Mucosa of stomach (tissue), 1 donor: ENCODE measurements at regions not wholly inside any gene's neighbourhood (a gene's known extent, or its start where the extent isn't known, plus 50 kb on each side); places are given as distances from the start of the nearest gene placed in this dataset.
"Not testable (repeated sequence)": the region's sequence is repeated elsewhere in the genome, so short reads cannot be mapped to it uniquely, and the experiment has no call there.

ENCODE experiments used
- H3K27me3 ChIP-seq: one replicate; pipeline ENCODE4 v1.7.0; 2013; ENCODE audit warnings: mild to moderate bottlenecking, low read length; ENCODE audit not compliant: control insufficient read depth, insufficient read depth
- H3K36me3 ChIP-seq: one replicate; pipeline ENCODE4 v1.7.0; 2013; ENCODE audit warnings: low read length; ENCODE audit not compliant: control insufficient read depth, insufficient read depth
- H3K4me1 ChIP-seq: one replicate; pipeline ENCODE4 v1.7.0; 2013; ENCODE audit warnings: mild to moderate bottlenecking, low read length; ENCODE audit not compliant: control insufficient read depth, insufficient read depth
- H3K4me3 ChIP-seq: one replicate; pipeline ENCODE4 v1.7.0; 2013; ENCODE audit warnings: low read length
- H3K9ac ChIP-seq: one replicate; pipeline ENCODE4 v1.7.0; 2013; ENCODE audit warnings: mild to moderate bottlenecking, low read length, moderate library complexity
- H3K9me3 ChIP-seq: one replicate; pipeline ENCODE4 v1.7.0; 2013; ENCODE audit warnings: mild to moderate bottlenecking, low read length, moderate library complexity; ENCODE audit not compliant: control insufficient read depth
- donor health status: Pancreatic carcinoma.

- H3K4me3 ChIP-seq = no peak overlapping the region
- no peaks in the 10 kb centered on the region for H3K9me3 ChIP-seq
- H3K9ac ChIP-seq = no peak overlapping the region
- no peaks in the 10 kb centered on the region for H3K36me3 ChIP-seq
- H3K4me1 ChIP-seq = peaks cover 6% of the 10 kb centered on the region
- H3K27me3 ChIP-seq = no peaks in the 10 kb centered on the region
Measured at GRCh38 chr20:19909725-19910124, 107.4 kb upstream of the NAA20 start.

DNA sequence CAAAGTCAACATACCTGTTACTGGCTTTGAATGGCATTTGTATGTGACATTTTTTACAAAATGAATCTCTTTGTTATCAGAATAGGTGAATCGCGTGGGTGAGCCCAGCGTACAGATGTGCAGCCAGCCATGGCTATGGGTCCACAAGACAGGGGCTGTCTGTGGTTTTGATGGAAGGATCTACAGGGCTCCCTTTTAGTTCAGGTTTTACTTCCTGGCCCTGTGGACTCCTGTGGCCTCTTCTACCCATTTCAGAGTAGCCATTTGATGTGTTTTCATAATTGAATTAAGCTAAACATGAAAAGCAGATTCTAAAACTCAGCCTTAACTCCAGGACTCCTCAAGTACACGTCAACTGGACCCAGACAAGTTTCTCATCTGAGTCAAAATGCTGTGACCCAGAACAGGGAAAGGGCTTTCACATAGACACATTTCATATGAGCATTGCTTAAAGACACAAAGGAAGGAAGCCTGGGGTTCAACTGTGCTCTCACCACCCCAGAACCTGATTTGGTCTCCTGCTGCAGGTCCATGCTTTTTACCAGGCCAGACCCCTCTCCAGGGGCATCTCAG lies 105.3 kb upstream of the NAA20 start:
- Histone ChIP-seq H3K9ac (no peak overlapping the region), H3K4me3 (no peak overlapping the region), H3K9me3 (no peaks in the 10 kb centered on the region), H3K4me1 (peaks cover 9% of the 10 kb centered on the region), H3K36me3 (no peaks in the 10 kb centered on the region), H3K27me3 (no peaks in the 10 kb centered on the region)

GRCh38 chr20:19913349-19913748 lies 103.8 kb upstream of the NAA20 start:
- H3K27me3 ChIP-seq = no peaks in the 10 kb centered on the region
- no peak overlapping the region for H3K4me3 ChIP-seq
- no peaks in the 10 kb centered on the region for H3K36me3 ChIP-seq
- no peaks in the 10 kb centered on the region for H3K9me3 ChIP-seq
- H3K4me1 ChIP-seq = peaks cover 14% of the 10 kb centered on the region
- no peak overlapping the region for H3K9ac ChIP-seq

GRCh38 chr20:19913927-19914614 lies 103.1 kb upstream of the NAA20 start:
- no peaks in the 10 kb centered on the region for H3K36me3 ChIP-seq
- H3K4me1 ChIP-seq = peaks cover 21% of the 10 kb centered on the region
- H3K27me3 ChIP-seq = no peaks in the 10 kb centered on the region
- H3K4me3 ChIP-seq = no peak overlapping the region
- no peak overlapping the region for H3K9ac ChIP-seq
- no peaks in the 10 kb centered on the region for H3K9me3 ChIP-seq

GRCh38 chr20:19915111-19915798 lies 101.9 kb upstream of the NAA20 start:
- Histone ChIP-seq H3K27me3 (no peaks in the 10 kb centered on the region), H3K4me3 (no peak overlapping the region), H3K36me3 (no peaks in the 10 kb centered on the region), H3K9ac (no peak overlapping the region), H3K4me1 (peaks cover 21% of the 10 kb centered on the region), H3K9me3 (no peaks in the 10 kb centered on the region)

- Histone ChIP-seq H3K9me3 (no peaks in the 10 kb centered on the region), H3K4me3 (no peak overlapping the region), H3K9ac (no peak overlapping the region), H3K27me3 (no peaks in the 10 kb centered on the region), H3K36me3 (no peaks in the 10 kb centered on the region), H3K4me1 (peaks cover 21% of the 10 kb centered on the region)
Measured at GRCh38 chr20:19916531-19917485, 100.4 kb upstream of the NAA20 start.

- no peak overlapping the region for H3K4me3 ChIP-seq
- no peaks in the 10 kb centered on the region for H3K9me3 ChIP-seq
- no peaks in the 10 kb centered on the region for H3K36me3 ChIP-seq
- no peaks in the 10 kb centered on the region for H3K27me3 ChIP-seq
- H3K9ac ChIP-seq = no peak overlapping the region
- H3K4me1 ChIP-seq = peaks cover 21% of the 10 kb centered on the region
Measured at GRCh38 chr20:19918965-19919329, 98.2 kb upstream of the NAA20 start.

DNA sequence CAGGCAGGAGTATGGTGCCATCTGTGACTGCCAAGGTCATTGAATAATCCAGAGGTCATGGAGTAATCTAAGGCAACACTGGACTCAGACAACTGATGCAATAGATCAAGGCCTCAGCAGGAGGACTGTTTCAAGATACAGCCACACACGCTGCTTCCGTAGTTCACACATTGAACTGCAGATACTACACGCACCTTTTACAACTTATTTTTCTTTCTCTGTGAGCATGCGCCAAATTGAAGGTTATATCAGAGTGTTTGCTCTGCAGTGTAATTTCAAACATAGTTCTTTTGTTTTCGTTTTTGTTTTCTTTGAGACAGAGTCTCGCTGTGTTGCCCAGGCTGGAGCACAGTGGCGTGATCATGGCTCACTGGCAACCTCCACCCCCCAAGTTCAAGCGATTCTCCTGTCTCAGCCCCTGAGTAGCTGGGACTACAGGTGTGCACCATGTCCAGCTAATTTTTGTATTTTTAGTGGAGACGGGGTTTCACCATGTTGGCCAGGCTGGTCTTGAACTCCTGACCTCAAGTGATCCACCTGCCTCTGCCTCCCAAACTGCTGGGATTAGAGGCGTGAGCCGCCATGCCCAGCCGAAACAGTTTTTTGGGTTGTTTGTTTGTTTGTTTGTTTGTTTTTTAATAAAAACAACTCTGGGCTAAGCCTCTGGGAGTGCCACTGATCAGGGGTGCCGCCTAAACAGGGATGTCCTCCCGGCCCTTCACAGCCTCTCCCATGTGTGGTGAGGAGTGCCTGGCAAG lies 96.6 kb upstream of the NAA20 start:
- Histone ChIP-seq H3K9ac (no peak overlapping the region), H3K9me3 (no peaks in the 10 kb centered on the region), H3K36me3 (no peaks in the 10 kb centered on the region), H3K4me3 (no peak overlapping the region), H3K27me3 (no peaks in the 10 kb centered on the region), H3K4me1 (peaks cover 12% of the 10 kb centered on the region)

DNA sequence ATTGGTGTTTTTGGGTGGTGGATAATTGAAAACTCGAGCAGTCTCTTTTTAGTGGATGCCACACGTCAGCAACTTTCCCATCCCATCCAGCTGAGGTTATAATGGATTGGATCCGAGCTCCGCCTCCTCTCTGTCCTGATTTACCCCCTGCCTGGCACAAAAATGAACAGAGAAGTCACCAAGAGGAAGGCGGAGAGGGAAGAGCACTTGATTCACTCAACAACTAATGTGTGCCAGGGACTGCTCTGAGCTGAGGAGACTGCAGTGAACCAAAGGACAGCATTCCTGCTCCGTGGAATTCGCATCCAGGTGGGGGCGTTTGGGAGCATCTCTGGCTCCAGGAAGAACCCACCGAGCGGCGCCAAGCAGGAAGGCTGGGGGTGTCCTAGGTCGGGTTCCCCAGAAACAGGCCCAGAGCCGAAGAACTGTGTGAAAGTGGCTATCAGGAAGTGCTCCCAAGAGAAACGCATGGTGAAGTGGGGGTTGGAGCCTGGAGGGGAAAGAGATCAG lies 95.8 kb upstream of the NAA20 start:
- Histone ChIP-seq H3K27me3 (no peaks in the 10 kb centered on the region), H3K9me3 (no peaks in the 10 kb centered on the region), H3K9ac (no peak overlapping the region), H3K36me3 (no peaks in the 10 kb centered on the region), H3K4me1 (peaks cover 12% of the 10 kb centered on the region), H3K4me3 (no peak overlapping the region)

GRCh38 chr20:19921829-19922228 lies 95.3 kb upstream of the NAA20 start:
- not testable (repeated sequence) for H3K36me3 ChIP-seq, H3K4me3 ChIP-seq, H3K9ac ChIP-seq, H3K9me3 ChIP-seq, H3K27me3 ChIP-seq
- peaks cover 12% of the 10 kb centered on the region for H3K4me1 ChIP-seq

GRCh38 chr20:19922716-19923115 lies 94.4 kb upstream of the NAA20 start:
- Histone ChIP-seq H3K9me3 (no peaks in the 10 kb centered on the region), H3K4me1 (peaks cover 13% of the 10 kb centered on the region)

More at GRCh38 chr20:19922716-19923115, 94.4 kb upstream of the NAA20 start:
- Histone ChIP-seq H3K4me3 (no peak overlapping the region), H3K36me3 (no peaks in the 10 kb centered on the region), H3K27me3 (no peaks in the 10 kb centered on the region), H3K9ac (no peak overlapping the region)
